22Rv1 (cell line): ENCODE measurements at regions not wholly inside any gene's neighbourhood (a gene's known extent, or its start where the extent isn't known, plus 50 kb on each side); places are given as distances from the start of the nearest gene placed in this dataset.

Experiments used
- CTCF ChIP-seq: fragments of 450-650 bp; IDR thresholded peaks from 2 replicates; pipeline ENCODE4 v1.5.1; 2017; ENCODE audit warnings: mild to moderate bottlenecking
- ZFX ChIP-seq: fragments of 450-650 bp; IDR thresholded peaks from 2 replicates; pipeline ENCODE4 v1.6.1; 2017; ENCODE audit warnings: antibody characterized with exemption, borderline replicate concordance

- no peak for TF ChIP-seq CTCF
- TF ChIP-seq ZFX: no peak
These were observed 100.2 kb downstream of the ANAPC4 start for GRCh38 chr4:25477221-25477620.
